Uterus (tissue), 3 donors: ENCODE measurements at regions not wholly inside any gene's neighbourhood (a gene's known extent, or its start where the extent isn't known, plus 50 kb on each side); places are given as distances from the start of the nearest gene placed in this dataset.

Experiments
- DNase-seq, 2 donors: peaks; one replicate each; pipeline ENCODE4 v3.0.0-alpha.2; 2019 to 2020
- H3K27ac ChIP-seq, 2 donors: fragments of 200-600 bp; sonication (generic); 1 replicate in 1 of 2; 2 replicates in 1 of 2; pipeline ENCODE4 v1.5.1; 2016 to 2018
- H3K27me3 ChIP-seq, 2 donors: fragments of 200-600 bp; sonication (generic); one replicate each; pipeline ENCODE4 v1.5.1; 2018 to 2019; ENCODE audit warnings: control low read depth in 1 of 2
- H3K36me3 ChIP-seq, 2 donors: fragments of 200-600 bp; sonication (generic); one replicate each; pipeline ENCODE4 v1.5.1; 2019; ENCODE audit warnings: control low read depth in 1 of 2
- H3K4me1 ChIP-seq, 2 donors: fragments of 200-600 bp; sonication (generic); one replicate each; pipeline ENCODE4 v1.5.1; 2018 to 2019; ENCODE audit warnings: control low read depth in 1 of 2
- H3K4me3 ChIP-seq, 2 donors: fragments of 200-600 bp; sonication (generic); 1 replicate in 1 of 2; 2 replicates in 1 of 2; pipeline ENCODE4 v1.5.1; 2018 to 2019; ENCODE audit warnings: mild to moderate bottlenecking in 1 of 2
- H3K9me3 ChIP-seq, 2 donors: fragments of 200-600 bp; sonication (generic); one replicate each; pipeline ENCODE4 v1.5.1; 2019; ENCODE audit warnings: control low read depth in 1 of 2
- POLR2A ChIP-seq, 2 donors: fragments of 450-650 bp; IDR thresholded peaks; one replicate each; pipeline ENCODE4 v1.6.1; 2016; ENCODE audit warnings: antibody characterized with exemption in 2 of 2, mild to moderate bottlenecking in 1 of 2, moderate library complexity in 1 of 2
- intact Hi-C: fragments of 100-400 bp; cut with DNase I; formaldehyde crosslinking; loops from one replicate; pipeline ENCODE4 v1.15.1; 2023; ENCODE audit warnings: low total_unique reads
- TF ChIP-seq, protein P1 (sequence below), 4 experiments: fragments of 200-600 bp in 2 of 4; fragments of 450-650 bp in 2 of 4; sonication (generic) in 2 of 4; IDR thresholded peaks; one replicate each; pipeline ENCODE4 v1.5.1; 2016 to 2019; ENCODE audit warnings: antibody characterized with exemption in 4 of 4, mild to moderate bottlenecking in 2 of 4, moderate library complexity in 1 of 4
- donor health status: DM: yes; HTN: yes; CAD: no.

GRCh38 chr7:86328801-86329433, 314.8 kb upstream of the GRM3 start:
- TF ChIP-seq, protein P1, sequence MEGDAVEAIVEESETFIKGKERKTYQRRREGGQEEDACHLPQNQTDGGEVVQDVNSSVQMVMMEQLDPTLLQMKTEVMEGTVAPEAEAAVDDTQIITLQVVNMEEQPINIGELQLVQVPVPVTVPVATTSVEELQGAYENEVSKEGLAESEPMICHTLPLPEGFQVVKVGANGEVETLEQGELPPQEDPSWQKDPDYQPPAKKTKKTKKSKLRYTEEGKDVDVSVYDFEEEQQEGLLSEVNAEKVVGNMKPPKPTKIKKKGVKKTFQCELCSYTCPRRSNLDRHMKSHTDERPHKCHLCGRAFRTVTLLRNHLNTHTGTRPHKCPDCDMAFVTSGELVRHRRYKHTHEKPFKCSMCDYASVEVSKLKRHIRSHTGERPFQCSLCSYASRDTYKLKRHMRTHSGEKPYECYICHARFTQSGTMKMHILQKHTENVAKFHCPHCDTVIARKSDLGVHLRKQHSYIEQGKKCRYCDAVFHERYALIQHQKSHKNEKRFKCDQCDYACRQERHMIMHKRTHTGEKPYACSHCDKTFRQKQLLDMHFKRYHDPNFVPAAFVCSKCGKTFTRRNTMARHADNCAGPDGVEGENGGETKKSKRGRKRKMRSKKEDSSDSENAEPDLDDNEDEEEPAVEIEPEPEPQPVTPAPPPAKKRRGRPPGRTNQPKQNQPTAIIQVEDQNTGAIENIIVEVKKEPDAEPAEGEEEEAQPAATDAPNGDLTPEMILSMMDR (IDR thresholded peaks at IDR 0.05), result no peak
- no peak for TF ChIP-seq POLR2A (IDR thresholded peaks at IDR 0.05)
- intact Hi-C loops, result no loop called here
- H3K4me3 ChIP-seq, result no peak overlapping the region
- peaks cover 0 to 4% of the 10 kb centered on the region in 2 donors for H3K27me3 ChIP-seq
- H3K36me3 ChIP-seq, result no peaks in the 10 kb centered on the region
- H3K9me3 ChIP-seq, result no peaks in the 10 kb centered on the region
- H3K27ac ChIP-seq, result no peak overlapping the region
- DNase-seq, result no peak
- no peaks in the 10 kb centered on the region for H3K4me1 ChIP-seq

DNA sequence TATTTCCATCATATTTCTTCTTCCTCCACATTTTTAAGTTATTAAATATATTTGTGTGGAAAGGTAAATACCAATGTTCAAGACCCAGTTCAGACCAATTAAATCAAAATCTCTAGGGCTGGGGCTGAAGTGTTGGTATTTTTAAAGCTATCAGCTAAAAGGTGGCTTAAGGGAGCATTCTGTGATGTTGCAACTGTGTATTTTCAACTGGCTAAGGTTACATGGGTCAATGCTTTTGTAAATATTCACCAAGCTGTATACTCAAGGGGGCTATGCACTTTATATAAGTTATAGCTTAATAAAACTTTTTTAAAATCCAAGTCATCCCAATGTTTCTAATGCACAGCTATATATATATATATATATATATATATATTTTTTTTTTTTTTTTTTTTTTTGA, 316.9 kb upstream of the GRM3 start:
- intact Hi-C loops, result no loop called here
- H3K27ac ChIP-seq, result no peak overlapping the region
- no peak for DNase-seq

GRCh38 chr7:86320889-86321288, 322.8 kb upstream of the GRM3 start:
- DNase-seq, result no peak
- H3K27ac ChIP-seq, result no peak overlapping the region
- no peak for TF ChIP-seq POLR2A (IDR thresholded peaks at IDR 0.05)
- TF ChIP-seq, protein P1 (IDR thresholded peaks at IDR 0.05), result no peak
- no peaks in the 10 kb centered on the region for H3K4me1 ChIP-seq
- H3K4me3 ChIP-seq, result no peak overlapping the region
- no peaks in the 10 kb centered on the region for H3K27me3 ChIP-seq
- H3K36me3 ChIP-seq, result no peaks in the 10 kb centered on the region
- H3K9me3 ChIP-seq, result no peaks in the 10 kb centered on the region
- intact Hi-C loops, result no loop called here

More for the DNA sequence above, 316.9 kb upstream of the GRM3 start:
- Histone ChIP-seq H3K4me1 (no peaks in the 10 kb centered on the region), H3K36me3 (no peaks in the 10 kb centered on the region), H3K27me3 (peaks cover 0 to 4% of the 10 kb centered on the region in 2 donors), H3K4me3 (no peak overlapping the region), H3K9me3 (no peaks in the 10 kb centered on the region)
- no peak for TF ChIP-seq POLR2A (IDR thresholded peaks at IDR 0.05)
- TF ChIP-seq, protein P1 (IDR thresholded peaks at IDR 0.05), result no peak

- Histone ChIP-seq H3K36me3 (no peaks in the 10 kb centered on the region), H3K27ac (no peak overlapping the region), H3K27me3 (no peaks in the 10 kb centered on the region), H3K4me3 (no peak overlapping the region), H3K4me1 (no peaks in the 10 kb centered on the region), H3K9me3 (no peaks in the 10 kb centered on the region)
- TF ChIP-seq, protein P1 (IDR thresholded peaks at IDR 0.05), result no peak
- TF ChIP-seq POLR2A (IDR thresholded peaks at IDR 0.05), result no peak
- intact Hi-C loops, result no loop called here
- DNase-seq, result no peak
Measured at GRCh38 chr7:86320341-86320740, 323.4 kb upstream of the GRM3 start.

- Histone ChIP-seq H3K27ac (no peak overlapping the region), H3K4me3 (no peak overlapping the region), H3K9me3 (no peaks in the 10 kb centered on the region), H3K36me3 (no peaks in the 10 kb centered on the region), H3K4me1 (no peaks in the 10 kb centered on the region), H3K27me3 (no peaks in the 10 kb centered on the region)
- intact Hi-C loops, result no loop called here
- TF ChIP-seq, protein P1 (IDR thresholded peaks at IDR 0.05), result no peak
- TF ChIP-seq POLR2A (IDR thresholded peaks at IDR 0.05), result no peak
- DNase-seq, result no peak
Measured at GRCh38 chr7:86313842-86314241, 329.9 kb upstream of the GRM3 start.
